Endothelial cell of umbilical vein (primary cell): ENCODE measurements at regions not wholly inside any gene's neighbourhood (a gene's known extent, or its start where the extent isn't known, plus 50 kb on each side); places are given as distances from the start of the nearest gene placed in this dataset.

Source experiments
- CTCF ChIP-seq, 2 donors: IDR thresholded peaks; 1 replicate in 1 of 2; 2 replicates in 1 of 2; pipeline ENCODE4 v1.5.1; 2011; ENCODE audit warnings: low read length in 2 of 2, mild to moderate bottlenecking in 2 of 2, moderate library complexity in 2 of 2, control low read depth in 1 of 2, inconsistent platforms in 1 of 2, low read depth in 1 of 2; ENCODE audit not compliant: insufficient read depth in 1 of 2; ENCODE audit errors: extremely low read depth in 1 of 2
- EZH2 ChIP-seq: IDR thresholded peaks from 2 replicates; pipeline ENCODE4 v1.6.1; 2012; ENCODE audit warnings: borderline replicate concordance, low read depth, mild to moderate bottlenecking, moderate library complexity, low read length, inconsistent platforms; ENCODE audit not compliant: severe bottlenecking
- FOS ChIP-seq: IDR thresholded peaks from 2 replicates; pipeline ENCODE4 v1.6.1; 2011; ENCODE audit warnings: mild to moderate bottlenecking, low read length, moderate library complexity, borderline replicate concordance; ENCODE audit not compliant: insufficient read depth
- JUN ChIP-seq: IDR thresholded peaks from 2 replicates; pipeline ENCODE4 v1.6.1; 2011; ENCODE audit warnings: borderline replicate concordance, low read depth; ENCODE audit not compliant: insufficient read length, insufficient read depth
- POLR2A ChIP-seq: IDR thresholded peaks from 2 replicates; pipeline ENCODE4 v1.6.1; 2012; ENCODE audit warnings: low read depth, mild to moderate bottlenecking, control low read depth, low read length
- POLR2AphosphoS5 ChIP-seq: IDR thresholded peaks from 2 replicates; pipeline ENCODE4 v1.6.1; 2012; ENCODE audit warnings: low read depth, mild to moderate bottlenecking, control low read depth, low read length, moderate library complexity; ENCODE audit not compliant: insufficient read depth
- TF ChIP-seq, protein P1 (sequence below): IDR thresholded peaks from 2 replicates; pipeline ENCODE4 v1.6.1; 2011; ENCODE audit not compliant: insufficient read depth, insufficient read length

DNA sequence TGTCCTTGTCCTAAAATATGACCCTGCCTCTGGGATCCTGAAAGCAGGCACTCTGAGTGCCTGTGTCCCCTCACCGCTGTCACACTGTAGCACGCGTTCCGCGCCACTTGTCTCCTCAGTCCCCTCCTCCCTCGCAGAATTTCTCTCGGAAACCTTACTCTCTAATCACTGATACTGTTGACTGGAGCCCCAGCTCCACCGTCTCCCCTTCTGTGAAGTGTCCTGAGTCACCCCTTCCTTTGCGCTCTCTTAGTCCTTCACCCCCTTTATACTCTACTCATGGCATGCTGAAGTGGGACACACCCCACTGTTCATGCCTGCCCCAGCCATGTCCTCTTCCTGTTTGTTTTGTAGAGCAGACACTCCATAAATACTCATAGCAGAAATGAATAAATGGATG, 104.7 kb downstream of the ZNF664 start:
- TF ChIP-seq JUN, result no peak
- no peak for TF ChIP-seq CTCF (IDR thresholded peaks at IDR 0.05; ENCODE audit: extremely low read depth in 1 of 2, insufficient read depth in 1 of 2, low read depth in 1 of 2, low read length in 2 of 2)
- TF ChIP-seq POLR2AphosphoS5, result no peak
- no peak for TF ChIP-seq EZH2
- TF ChIP-seq POLR2A, result no peak
- TF ChIP-seq, protein P1, sequence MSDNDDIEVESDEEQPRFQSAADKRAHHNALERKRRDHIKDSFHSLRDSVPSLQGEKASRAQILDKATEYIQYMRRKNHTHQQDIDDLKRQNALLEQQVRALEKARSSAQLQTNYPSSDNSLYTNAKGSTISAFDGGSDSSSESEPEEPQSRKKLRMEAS, result no peak
- TF ChIP-seq FOS, result no peak
